ENCODE measurements at regions not wholly inside any gene's neighbourhood (a gene's known extent, or its start where the extent isn't known, plus 50 kb on each side); places are given as distances from the start of the nearest gene placed in this dataset.

GRCh38 chr14:34213332-34213731 lies 248.7 kb downstream of the SPTSSA start:
- FAIRE-seq (no peak), ATAC-seq (no peak), DNase-seq (ENCODE audit: extremely low read depth in 1 of 4, low spot score in 3 of 4) (no peak)
- Histone ChIP-seq H3K9ac (ENCODE audit: insufficient read depth in 1 of 2, low read depth in 2 of 2, low read length in 2 of 2) (no peak overlapping the region), H3K36me3 (ENCODE audit: control insufficient read depth, insufficient read depth, low read length) (no peaks in the 10 kb centered on the region), H3K4me1 (replicated peaks in 1 of 2; ENCODE audit: control insufficient read depth in 2 of 2, insufficient read depth in 2 of 2, low read length in 2 of 2) (no peaks in the 10 kb centered on the region), H3K27ac (ENCODE audit: extremely low read depth, low read depth, low read length) (no peak overlapping the region), H3K4me3 (no peak overlapping the region), H3K9me1 (ENCODE audit: control insufficient read depth, insufficient read depth, low read length) (no peaks in the 10 kb centered on the region), H3K79me2 (ENCODE audit: control insufficient read depth, insufficient read depth, low read length) (no peaks in the 10 kb centered on the region), H3K27me3 (ENCODE audit: control insufficient read depth in 2 of 2, insufficient read depth in 2 of 2, low read length in 2 of 2) (peaks cover 0 to 3% of the 10 kb centered on the region in 2 experiments; a peak in 1 of 5 replicates), H4K20me1 (replicated peaks; ENCODE audit: control insufficient read depth, insufficient read depth, low read length) (no peaks in the 10 kb centered on the region), H3K9me3 (replicated peaks; ENCODE audit: control insufficient read depth, insufficient read depth, low read depth, low read length) (no peaks in the 10 kb centered on the region), H3K4me2 (ENCODE audit: insufficient read depth, low read length) (no peak overlapping the region), H2AFZ (ENCODE audit: low read depth, low read length) (no peak overlapping the region)
- in situ Hi-C loops (cut with MboI), result no loop called here
- no peak for TF ChIP-seq ZBTB11 (CRISPR knock-in tag; IDR thresholded peaks at IDR 0.05)
- intact Hi-C loops (cut with micrococcal nuclease), result no loop called here
- 2% methylated on average over 10 of the region's 10 CpGs for WGBS (ENCODE audit: insufficient coverage, low coverage, missing lambda C conversion rate)
- ChIA-PET POLR2A (no interaction called here), CTCF (ENCODE audit: low intra/inter-chr PET ratio) (no interaction called here)
- no TSS peak for BruUV-seq (replicated peaks)

Measured in K562 (cell line).